H9 (cell line): ENCODE measurements at regions not wholly inside any gene's neighbourhood (a gene's known extent, or its start where the extent isn't known, plus 50 kb on each side); places are given as distances from the start of the nearest gene placed in this dataset.

Source experiments
- DNase-seq: peaks from one replicate; pipeline ENCODE4 v3.0.0-alpha.2; 2017
- H2AFZ ChIP-seq: one replicate; pipeline ENCODE4 v1.6.1; 2013; ENCODE audit warnings: mild to moderate bottlenecking, low read length, control low read depth, moderate library complexity
- H2AK5ac ChIP-seq: 2 replicates; pipeline ENCODE4 v1.6.1; 2013; ENCODE audit warnings: low read length, control low read depth, mixed read lengths; ENCODE audit not compliant: insufficient read length
- H2BK120ac ChIP-seq: one replicate; pipeline ENCODE4 v1.6.1; 2013; ENCODE audit warnings: low read depth, mild to moderate bottlenecking, low read length, control low read depth, inconsistent platforms; ENCODE audit not compliant: poor library complexity, severe bottlenecking
- H2BK12ac ChIP-seq: 2 replicates; pipeline ENCODE4 v1.6.1; 2013; ENCODE audit warnings: low read length, control low read depth, mixed read lengths, low read depth; ENCODE audit not compliant: insufficient read length
- H2BK15ac ChIP-seq: 2 replicates; pipeline ENCODE4 v1.6.1; 2013; ENCODE audit warnings: low read depth, low read length, control low read depth
- H2BK20ac ChIP-seq: one replicate; pipeline ENCODE4 v1.6.1; 2013; ENCODE audit warnings: low read depth, mild to moderate bottlenecking, low read length, control low read depth, inconsistent platforms; ENCODE audit not compliant: poor library complexity, severe bottlenecking
- H2BK5ac ChIP-seq: 2 replicates; pipeline ENCODE4 v1.6.1; 2013; ENCODE audit warnings: low read length, control low read depth, mixed read lengths; ENCODE audit not compliant: insufficient read length
- H3K14ac ChIP-seq: 2 replicates; pipeline ENCODE4 v1.6.1; 2013; ENCODE audit warnings: low read length, control low read depth; ENCODE audit not compliant: insufficient read depth
- H3K18ac ChIP-seq: 2 replicates; pipeline ENCODE4 v1.6.1; 2013; ENCODE audit warnings: low read depth, mild to moderate bottlenecking, mixed read lengths, low read length, control low read depth; ENCODE audit not compliant: insufficient read length
- H3K23ac ChIP-seq: 2 replicates; pipeline ENCODE4 v1.6.1; 2013; ENCODE audit warnings: low read length, control low read depth, mixed read lengths, low read depth; ENCODE audit not compliant: insufficient read length
- H3K23me2 ChIP-seq: 2 replicates; pipeline ENCODE4 v1.6.1; 2013; ENCODE audit warnings: low read depth, mild to moderate bottlenecking, mixed read lengths, low read length, control low read depth; ENCODE audit not compliant: insufficient read length, poor library complexity, severe bottlenecking
- H3K27ac ChIP-seq: 2 replicates; pipeline ENCODE4 v1.5.1; 2013; ENCODE audit warnings: low read length, control low read depth, mixed read lengths, low read depth; ENCODE audit not compliant: insufficient read length
- H3K27me3 ChIP-seq: 2 replicates; pipeline ENCODE4 v1.6.1; 2013; ENCODE audit warnings: low read length, control low read depth, inconsistent platforms; ENCODE audit not compliant: insufficient read depth
- H3K4ac ChIP-seq: 2 replicates; pipeline ENCODE4 v1.6.1; 2013; ENCODE audit warnings: low read depth, mild to moderate bottlenecking, control low read depth, inconsistent platforms, low read length, moderate library complexity
- H3K4me1 ChIP-seq: 2 replicates; pipeline ENCODE4 v1.6.1; 2013; ENCODE audit warnings: low read length, control low read depth, inconsistent platforms; ENCODE audit not compliant: insufficient read depth
- H3K4me2 ChIP-seq: 2 replicates; pipeline ENCODE4 v1.6.1; 2013; ENCODE audit warnings: low read length, control low read depth, mixed read lengths; ENCODE audit not compliant: insufficient read length, insufficient read depth
- H3K56ac ChIP-seq: 2 replicates; pipeline ENCODE4 v1.6.1; 2013; ENCODE audit warnings: low read depth, mild to moderate bottlenecking, mixed read lengths, low read length, control low read depth; ENCODE audit not compliant: insufficient read length
- H3K79me1 ChIP-seq: 2 replicates; pipeline ENCODE4 v1.6.1; 2013; ENCODE audit warnings: low read depth, mild to moderate bottlenecking, moderate library complexity, low read length, control low read depth, inconsistent platforms; ENCODE audit not compliant: insufficient read depth, poor library complexity, severe bottlenecking
- H3K79me2 ChIP-seq: 2 replicates; pipeline ENCODE4 v1.6.1; 2013; ENCODE audit warnings: low read length, control low read depth, inconsistent platforms; ENCODE audit not compliant: insufficient read depth
- H3K9ac ChIP-seq: 2 replicates; pipeline ENCODE4 v1.6.1; 2013; ENCODE audit warnings: low read length, control low read depth, mixed read lengths; ENCODE audit not compliant: insufficient read length; ENCODE audit errors: extremely low read depth
- H3K9me3 ChIP-seq: one replicate; pipeline ENCODE4 v1.6.1; 2013; ENCODE audit warnings: low read depth, low read length, inconsistent platforms; ENCODE audit not compliant: control insufficient read depth
- H3T11ph ChIP-seq: one replicate; pipeline ENCODE4 v1.6.1; 2013; ENCODE audit warnings: mild to moderate bottlenecking, low read length, control low read depth, inconsistent platforms
- H4K20me1 ChIP-seq: one replicate; pipeline ENCODE4 v1.6.1; 2013; ENCODE audit not compliant: control insufficient read depth, insufficient read length, insufficient read depth
- H4K5ac ChIP-seq: 2 replicates; pipeline ENCODE4 v1.6.1; 2013; ENCODE audit warnings: low read depth, mild to moderate bottlenecking, mixed read lengths, low read length, control low read depth; ENCODE audit not compliant: insufficient read length
- H4K8ac ChIP-seq: replicated peaks from 2 replicates; pipeline ENCODE4 v1.6.1; 2013; ENCODE audit warnings: low read length, control low read depth, mixed read lengths, low read depth; ENCODE audit not compliant: insufficient read length
- H4K91ac ChIP-seq: 2 replicates; pipeline ENCODE4 v1.6.1; 2013; ENCODE audit warnings: low read depth, mild to moderate bottlenecking, moderate library complexity, mixed read lengths, low read length, control low read depth; ENCODE audit not compliant: insufficient read length
- H3K27ac Mint-ChIP-seq, 3 experiments: 2 replicates in 2 of 3; 3 replicates in 1 of 3; pipeline ENCODE4 v1.8.0; 2020 to 2021; ENCODE audit warnings: mixed read lengths in 3 of 3, mild to moderate bottlenecking in 1 of 3, moderate library complexity in 1 of 3
- H3K27me3 Mint-ChIP-seq: 2 replicates; pipeline ENCODE4 v1.8.0; 2021; ENCODE audit warnings: low read depth, mild to moderate bottlenecking, moderate library complexity, mixed read lengths
- H3K36me3 Mint-ChIP-seq, 3 experiments: 2 replicates in 2 of 3; 3 replicates in 1 of 3; pipeline ENCODE4 v1.8.0; 2020 to 2021; ENCODE audit warnings: low read depth in 3 of 3, mixed read lengths in 3 of 3; ENCODE audit not compliant: insufficient read depth in 1 of 3
- H3K4me1 Mint-ChIP-seq, 2 experiments: 2 replicates each; pipeline ENCODE4 v1.8.0; 2020; ENCODE audit warnings: mixed read lengths in 2 of 2
- H3K4me3 Mint-ChIP-seq, 2 experiments: 2 replicates in 1 of 2; 3 replicates in 1 of 2; pipeline ENCODE4 v1.8.0; 2020 to 2021; ENCODE audit warnings: mild to moderate bottlenecking in 2 of 2, mixed read lengths in 2 of 2, moderate library complexity in 1 of 2
- H3K9me3 Mint-ChIP-seq, 2 experiments: 2 replicates in 1 of 2; 3 replicates in 1 of 2; pipeline ENCODE4 v1.8.0; 2020; ENCODE audit warnings: mild to moderate bottlenecking in 2 of 2, mixed read lengths in 2 of 2, moderate library complexity in 1 of 2
- CTCF ChIP-seq: fragments of 200-600 bp; sonication (generic); conservative IDR thresholded peaks from 3 replicates; pipeline ENCODE4 v1.8.0; 2021; ENCODE audit warnings: antibody characterized with exemption, mild to moderate bottlenecking
- WGBS: extraction: QIAGEN DNeasy Blood & Tissue Kit; methylation state at CpG from one replicate; pipeline ENCODE4 v1.1.7; 2013; ENCODE audit warnings: missing lambda C conversion rate, low lambda C conversion rate, mixed read lengths; ENCODE audit not compliant: insufficient read length; ENCODE audit errors: extremely low coverage; 5-methylcytosine and 5-hydroxymethylcytosine counted together

- Histone ChIP-seq H3K14ac (no peak overlapping the region), H3K56ac (no peak overlapping the region), H3T11ph (no peak overlapping the region), H2BK120ac (no peak overlapping the region), H4K5ac (no peak overlapping the region), H3K23ac (no peak overlapping the region), H4K8ac (no peak overlapping the region), H3K4me1 (no peaks in the 10 kb centered on the region), H3K27ac (no peak overlapping the region), H3K79me2 (no peaks in the 10 kb centered on the region), H3K27me3 (no peaks in the 10 kb centered on the region), H2BK5ac (no peak overlapping the region), H4K20me1 (no peaks in the 10 kb centered on the region), H2BK12ac (no peak overlapping the region), H3K9ac (no peak overlapping the region), H3K18ac (no peak overlapping the region), H3K4ac (no peak overlapping the region), H3K79me1 (no peaks in the 10 kb centered on the region), H3K23me2 (no peaks in the 10 kb centered on the region), H2BK20ac (no peak overlapping the region), H2BK15ac (no peak overlapping the region), H3K4me2 (no peak overlapping the region), H4K91ac (no peak overlapping the region), H2AFZ (no peak overlapping the region), H2AK5ac (no peak overlapping the region), H3K9me3 (no peaks in the 10 kb centered on the region)
- H3K36me3 Mint-ChIP-seq, result no peaks in the 10 kb centered on the region
- WGBS, result no CpG with 5 or more reads among the region's 11 CpGs
- no peak overlapping the region for H3K4me3 Mint-ChIP-seq
- no peaks in the 10 kb centered on the region for H3K9me3 Mint-ChIP-seq
- no peak for DNase-seq
- peaks cover 8 to 11% of the 10 kb centered on the region in 2 experiments for H3K4me1 Mint-ChIP-seq
- H3K27me3 Mint-ChIP-seq, result no peaks in the 10 kb centered on the region
- TF ChIP-seq CTCF, result no peak
- 0 out of 7 replicates have a peak overlapping the region, but pooled peaks of 1 of the 3 experiments have one; percentile 63 for H3K27ac Mint-ChIP-seq
These were observed 449.5 kb downstream of the KLF12 start for GRCh38 chr13:73684750-73685149.
